ENCODE measurements at regions not wholly inside any gene's neighbourhood (a gene's known extent, or its start where the extent isn't known, plus 50 kb on each side); places are given as distances from the start of the nearest gene placed in this dataset.

- Mint-ChIP-seq H3K4me1 (no peaks in the 10 kb centered on the region), H3K36me3 (peaks cover 0 to 2% (median 2%) of the 10 kb centered on the region in 3 donors), H3K27ac (no peak overlapping the region), H3K9me3 (peaks cover 0 to 12% (median 1%) of the 10 kb centered on the region in 9 donors), H3K27me3 (peaks cover 0 to 1% (median 0%) of the 10 kb centered on the region in 5 donors), H3K4me3 (no peak overlapping the region)
- ATAC-seq (no peak), DNase-seq (no peak)
- POLR2A ChIA-PET = no interaction called here
Measured at GRCh38 chrX:76228499-76228898, 55.6 kb downstream of the PBDC1 start.

GRCh38 chrX:76248901-76249300 lies 76.0 kb downstream of the PBDC1 start:
- Mint-ChIP-seq H3K4me3 (no peak overlapping the region), H3K27me3 (no peaks in the 10 kb centered on the region), H3K9me3 (no peaks in the 10 kb centered on the region), H3K4me1 (peaks cover 0 to 6% (median 3%) of the 10 kb centered on the region in 4 donors), H3K27ac (no peak overlapping the region), H3K36me3 (no peaks in the 10 kb centered on the region)
- no peak for ATAC-seq
- POLR2A ChIA-PET = no interaction called here
- DNase-seq = no peak

GRCh38 chrX:76253432-76253831 lies 80.6 kb downstream of the PBDC1 start:
- H3K27me3 Mint-ChIP-seq = peaks cover 0 to 3% (median 0%) of the 10 kb centered on the region in 5 donors
- DNase-seq (peak in 9 of 10 donors; percentile 6 to 77 (median 38)), ATAC-seq (peak; percentile 62 to 77)
- peak overlapping the region in 1 of 10 donors; percentile 23 for H3K27ac Mint-ChIP-seq
- H3K36me3 Mint-ChIP-seq = no peaks in the 10 kb centered on the region
- peaks cover 0 to 6% (median 2%) of the 10 kb centered on the region in 4 donors for H3K4me1 Mint-ChIP-seq
- H3K4me3 Mint-ChIP-seq = no peak overlapping the region
- POLR2A ChIA-PET = interaction anchor here (1.3 kb wide), 1 partner anchor 105 kb away, joined by 4 read pairs; no protein-coding TSS in a partner anchor
- H3K9me3 Mint-ChIP-seq = no peaks in the 10 kb centered on the region

- no peak overlapping the region for H3K27ac Mint-ChIP-seq
- POLR2A ChIA-PET = no interaction called here
- no peaks in the 10 kb centered on the region for H3K27me3 Mint-ChIP-seq
- no peaks in the 10 kb centered on the region for H3K36me3 Mint-ChIP-seq
- ATAC-seq (no peak), DNase-seq (peak in 9 of 10 donors; percentile 5 to 66 (median 32))
- no peaks in the 10 kb centered on the region for H3K9me3 Mint-ChIP-seq
- H3K4me1 Mint-ChIP-seq = no peaks in the 10 kb centered on the region
- H3K4me3 Mint-ChIP-seq = no peak overlapping the region
Measured at GRCh38 chrX:76279007-76279406, 106.1 kb downstream of the PBDC1 start.

All from naive thymus-derived CD8-positive, alpha-beta T cell (primary cell).